ENCODE measurements at regions not wholly inside any gene's neighbourhood (a gene's known extent, or its start where the extent isn't known, plus 50 kb on each side); places are given as distances from the start of the nearest gene placed in this dataset.

DNA sequence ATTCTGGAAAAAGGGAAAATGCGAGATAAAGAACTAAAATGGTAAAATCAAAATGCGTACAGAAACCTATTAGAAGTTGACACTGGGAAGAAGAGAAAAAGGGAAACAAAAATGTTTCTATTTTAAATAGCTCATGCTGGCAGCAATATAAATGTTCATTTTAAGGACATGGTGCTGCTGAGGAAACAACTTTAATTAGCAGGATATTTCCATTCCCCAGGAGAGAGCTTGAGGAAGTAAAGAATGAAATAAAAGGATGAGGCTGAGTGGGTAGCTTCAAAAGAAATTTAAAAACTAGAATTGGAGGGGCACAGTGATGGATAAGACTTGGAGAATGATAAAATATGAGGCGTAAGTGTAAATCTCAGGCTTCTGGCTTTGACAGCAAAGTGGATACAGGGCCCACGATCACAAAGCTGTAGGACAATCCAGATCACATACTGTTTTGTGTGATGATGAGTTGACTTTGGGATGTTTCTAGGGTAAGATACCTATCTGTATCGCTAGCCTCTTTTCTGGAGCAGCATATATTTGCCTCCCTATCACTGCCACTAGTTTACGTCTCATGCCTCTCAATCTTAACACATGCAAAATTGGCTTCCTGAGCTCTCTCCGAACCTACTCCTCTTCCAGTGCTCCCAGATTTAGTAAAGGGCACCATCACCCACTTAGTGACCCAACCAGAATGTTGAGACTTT is 571.3 kb upstream of the MIR17HG start:
- no peak for TF ChIP-seq RAD21 (IDR thresholded peaks at IDR 0.05; ENCODE audit: low read length)
- TF ChIP-seq, protein P1, sequence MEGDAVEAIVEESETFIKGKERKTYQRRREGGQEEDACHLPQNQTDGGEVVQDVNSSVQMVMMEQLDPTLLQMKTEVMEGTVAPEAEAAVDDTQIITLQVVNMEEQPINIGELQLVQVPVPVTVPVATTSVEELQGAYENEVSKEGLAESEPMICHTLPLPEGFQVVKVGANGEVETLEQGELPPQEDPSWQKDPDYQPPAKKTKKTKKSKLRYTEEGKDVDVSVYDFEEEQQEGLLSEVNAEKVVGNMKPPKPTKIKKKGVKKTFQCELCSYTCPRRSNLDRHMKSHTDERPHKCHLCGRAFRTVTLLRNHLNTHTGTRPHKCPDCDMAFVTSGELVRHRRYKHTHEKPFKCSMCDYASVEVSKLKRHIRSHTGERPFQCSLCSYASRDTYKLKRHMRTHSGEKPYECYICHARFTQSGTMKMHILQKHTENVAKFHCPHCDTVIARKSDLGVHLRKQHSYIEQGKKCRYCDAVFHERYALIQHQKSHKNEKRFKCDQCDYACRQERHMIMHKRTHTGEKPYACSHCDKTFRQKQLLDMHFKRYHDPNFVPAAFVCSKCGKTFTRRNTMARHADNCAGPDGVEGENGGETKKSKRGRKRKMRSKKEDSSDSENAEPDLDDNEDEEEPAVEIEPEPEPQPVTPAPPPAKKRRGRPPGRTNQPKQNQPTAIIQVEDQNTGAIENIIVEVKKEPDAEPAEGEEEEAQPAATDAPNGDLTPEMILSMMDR (conservative IDR thresholded peaks at IDR 0.05; ENCODE audit: low read depth, low read length), result no peak
- no peak for TF ChIP-seq CEBPB (IDR thresholded peaks at IDR 0.05; ENCODE audit: low read depth, low read length)
- no peak for TF ChIP-seq POLR2A (IDR thresholded peaks at IDR 0.05; ENCODE audit: low read depth, low read length)
- no peak for TF ChIP-seq MAZ (IDR thresholded peaks at IDR 0.05; ENCODE audit: borderline replicate concordance, low read depth, low read length)
- no peak for TF ChIP-seq BHLHE40 (IDR thresholded peaks at IDR 0.05; ENCODE audit: low read depth, low read length)
- TF ChIP-seq SMC3 (IDR thresholded peaks at IDR 0.05; ENCODE audit: low read depth, low read length), result no peak
- TF ChIP-seq RFX5 (IDR thresholded peaks at IDR 0.05; ENCODE audit: low read depth, low read length), result no peak
- no peak for TF ChIP-seq MXI1 (IDR thresholded peaks at IDR 0.05; ENCODE audit: borderline replicate concordance, low read depth, low read length)
- TF ChIP-seq, protein P2, sequence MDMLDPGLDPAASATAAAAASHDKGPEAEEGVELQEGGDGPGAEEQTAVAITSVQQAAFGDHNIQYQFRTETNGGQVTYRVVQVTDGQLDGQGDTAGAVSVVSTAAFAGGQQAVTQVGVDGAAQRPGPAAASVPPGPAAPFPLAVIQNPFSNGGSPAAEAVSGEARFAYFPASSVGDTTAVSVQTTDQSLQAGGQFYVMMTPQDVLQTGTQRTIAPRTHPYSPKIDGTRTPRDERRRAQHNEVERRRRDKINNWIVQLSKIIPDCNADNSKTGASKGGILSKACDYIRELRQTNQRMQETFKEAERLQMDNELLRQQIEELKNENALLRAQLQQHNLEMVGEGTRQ (IDR thresholded peaks at IDR 0.05; ENCODE audit: low read depth, low read length), result no peak
- TF ChIP-seq, protein P3, sequence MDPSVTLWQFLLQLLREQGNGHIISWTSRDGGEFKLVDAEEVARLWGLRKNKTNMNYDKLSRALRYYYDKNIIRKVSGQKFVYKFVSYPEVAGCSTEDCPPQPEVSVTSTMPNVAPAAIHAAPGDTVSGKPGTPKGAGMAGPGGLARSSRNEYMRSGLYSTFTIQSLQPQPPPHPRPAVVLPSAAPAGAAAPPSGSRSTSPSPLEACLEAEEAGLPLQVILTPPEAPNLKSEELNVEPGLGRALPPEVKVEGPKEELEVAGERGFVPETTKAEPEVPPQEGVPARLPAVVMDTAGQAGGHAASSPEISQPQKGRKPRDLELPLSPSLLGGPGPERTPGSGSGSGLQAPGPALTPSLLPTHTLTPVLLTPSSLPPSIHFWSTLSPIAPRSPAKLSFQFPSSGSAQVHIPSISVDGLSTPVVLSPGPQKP (IDR thresholded peaks at IDR 0.05; ENCODE audit: borderline replicate concordance, low read depth, low read length), result no peak
- no peak for TF ChIP-seq RCOR1 (IDR thresholded peaks at IDR 0.05; ENCODE audit: insufficient replicate concordance, low read length)

Data from IMR-90 (cell line).